Fibroblast of skin of back (primary cell): ENCODE measurements at regions not wholly inside any gene's neighbourhood (a gene's known extent, or its start where the extent isn't known, plus 50 kb on each side); places are given as distances from the start of the nearest gene placed in this dataset.

Experiments used
- DNase-seq: peaks from one replicate; pipeline ENCODE4 v3.0.0-alpha.2; 2013

DNA sequence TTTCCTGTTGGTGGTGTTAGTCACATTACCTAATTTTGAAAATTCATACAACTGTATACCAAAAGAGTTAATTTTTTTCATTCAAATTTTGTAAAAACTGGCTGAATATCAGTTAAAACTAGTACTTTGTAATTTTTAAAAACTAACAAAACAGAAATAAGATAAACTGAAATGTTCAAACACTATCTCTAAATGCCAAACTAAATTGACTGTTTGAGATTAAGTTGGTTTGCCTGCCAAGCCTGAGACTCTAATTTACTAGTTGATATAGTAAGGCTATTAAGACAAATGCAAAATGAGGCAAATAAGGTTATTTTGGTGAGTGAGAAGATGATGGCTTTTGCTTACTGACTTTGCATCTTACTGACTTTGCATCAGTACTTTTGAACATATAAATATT lies 1134.9 kb upstream of the LRRN3 start:
- no peak for DNase-seq

DNA sequence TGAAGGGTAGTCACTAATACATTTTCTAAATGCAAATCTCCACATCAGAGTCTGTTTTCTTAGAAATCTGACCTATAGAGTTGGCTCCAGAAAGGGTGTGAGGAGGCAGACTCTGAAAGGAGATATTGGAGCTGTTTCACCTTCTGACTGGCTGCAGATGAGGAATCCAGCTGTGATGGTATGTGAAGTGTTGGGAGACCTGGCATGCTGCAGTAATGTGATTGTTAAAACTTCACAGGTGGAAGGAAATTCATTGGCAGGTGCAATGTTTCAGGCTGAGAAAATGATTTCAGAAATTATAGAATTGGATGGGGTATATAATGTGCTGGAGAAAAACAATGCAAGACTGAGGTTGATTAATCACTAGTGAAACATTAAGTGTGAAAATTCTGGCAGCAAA lies 1134.0 kb upstream of the LRRN3 start:
- DNase-seq: no peak

DNA sequence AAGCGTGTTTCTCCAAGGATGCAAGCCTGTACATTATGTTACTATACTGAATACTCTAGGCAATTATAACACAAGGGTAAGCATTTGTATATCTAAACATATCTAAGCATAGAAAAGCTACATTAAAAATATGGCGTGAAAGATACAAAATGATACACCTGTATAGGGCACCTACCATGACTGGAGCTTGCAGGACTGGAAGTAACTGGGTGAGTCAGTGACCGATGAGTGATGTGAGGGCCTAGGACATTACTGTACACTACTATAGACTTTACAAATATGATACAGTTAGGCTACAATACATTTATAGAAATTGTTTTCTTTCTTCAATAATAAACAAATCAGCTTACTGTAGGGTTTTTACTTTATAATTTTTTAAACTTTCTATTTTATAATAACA lies 1127.2 kb upstream of the LRRN3 start:
- no peak for DNase-seq

DNA sequence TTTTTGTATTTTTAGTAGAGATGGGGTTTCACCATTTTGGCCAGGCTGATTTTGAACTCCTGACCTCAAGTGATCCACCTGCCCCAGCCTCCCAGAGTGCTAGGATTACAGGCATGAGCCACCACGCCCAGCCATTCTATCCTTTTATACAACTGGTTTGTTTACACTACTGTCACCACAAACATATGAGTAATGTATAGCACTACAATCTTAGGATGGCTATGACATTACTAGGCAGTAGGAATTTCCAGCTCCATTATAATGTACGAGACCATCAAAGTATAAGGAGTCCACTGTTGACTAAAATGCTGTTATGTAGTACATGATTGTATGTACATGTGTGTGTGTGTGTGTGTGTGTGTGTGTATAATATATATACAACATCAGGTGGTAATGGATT lies 1126.1 kb upstream of the LRRN3 start:
- DNase-seq: peak; percentile 34

DNA sequence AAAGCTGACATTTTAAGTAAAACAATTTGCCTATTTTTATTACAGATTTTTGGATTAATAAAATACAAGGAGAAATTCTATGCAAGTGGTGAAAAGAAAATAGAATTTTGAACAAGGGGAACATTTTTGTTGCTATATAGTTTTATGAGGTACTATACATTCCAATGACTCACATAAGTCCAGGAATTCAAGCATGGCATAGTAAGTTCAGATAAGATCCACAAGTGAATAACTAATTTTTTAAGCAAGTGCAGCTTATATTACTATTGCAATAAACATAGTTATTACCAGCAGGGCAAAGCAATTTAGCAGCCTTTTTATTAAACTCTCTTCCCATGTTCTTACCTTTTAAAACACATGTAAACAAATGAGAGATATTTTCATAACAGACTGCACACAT lies 1123.5 kb upstream of the LRRN3 start:
- DNase-seq: peak; percentile 40

DNA sequence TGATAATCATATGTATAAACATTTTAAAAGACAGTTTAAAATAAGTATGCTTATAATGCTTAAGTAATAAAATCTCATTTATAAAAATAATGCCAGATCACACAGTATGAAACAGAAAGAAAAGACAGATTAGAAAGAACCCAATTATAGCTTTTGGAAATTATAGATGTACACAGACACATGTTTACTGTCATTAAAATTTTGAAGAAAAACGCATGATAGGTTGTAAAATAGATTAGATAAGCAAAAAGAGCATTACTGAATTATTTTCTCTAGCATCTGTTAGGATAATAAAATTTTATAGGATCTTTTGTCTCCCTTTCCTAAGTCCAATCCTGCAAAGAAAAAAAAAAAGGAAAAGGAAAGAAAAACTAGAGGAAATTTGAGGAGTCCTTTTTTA lies 1107.3 kb upstream of the LRRN3 start:
- no peak for DNase-seq

DNA sequence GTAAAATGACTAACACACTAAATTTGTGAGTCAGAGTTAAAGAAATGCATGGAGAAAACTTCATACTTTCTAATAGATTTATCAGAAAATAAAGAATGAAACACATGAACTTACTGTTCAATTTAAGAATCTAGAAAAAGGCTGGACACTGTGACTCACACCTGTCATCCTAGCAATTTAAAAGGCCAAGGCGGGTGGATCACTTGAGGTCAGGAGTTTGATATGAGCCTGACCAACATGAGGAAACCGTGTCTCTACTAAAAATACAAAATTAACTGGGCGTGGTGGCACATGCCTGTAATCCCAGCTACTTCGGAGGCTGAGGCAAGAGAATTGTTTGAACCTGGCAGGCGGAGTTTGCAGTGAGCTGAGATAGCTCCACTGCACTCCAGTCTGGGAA lies 1106.2 kb upstream of the LRRN3 start:
- peak; percentile 27 for DNase-seq

DNA sequence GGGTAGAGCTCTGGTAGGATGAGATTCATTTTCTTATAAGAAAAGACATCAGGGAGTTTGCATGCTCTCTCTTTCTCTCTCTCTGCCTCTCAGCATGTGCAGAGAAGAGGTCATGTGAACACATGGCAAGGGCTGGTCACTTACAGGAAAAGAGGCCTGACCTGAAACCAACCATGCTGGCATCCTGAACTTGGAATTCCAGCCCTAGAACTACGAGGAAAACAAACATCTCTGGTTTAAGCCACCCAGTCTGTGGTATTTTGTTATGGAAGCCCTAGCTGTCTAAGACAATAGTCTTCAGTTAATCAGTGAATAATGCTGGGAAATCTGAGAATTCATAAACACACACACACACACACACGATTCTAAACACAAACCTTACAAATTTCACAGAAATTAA lies 1104.2 kb upstream of the LRRN3 start:
- DNase-seq: peak; percentile 9

DNA sequence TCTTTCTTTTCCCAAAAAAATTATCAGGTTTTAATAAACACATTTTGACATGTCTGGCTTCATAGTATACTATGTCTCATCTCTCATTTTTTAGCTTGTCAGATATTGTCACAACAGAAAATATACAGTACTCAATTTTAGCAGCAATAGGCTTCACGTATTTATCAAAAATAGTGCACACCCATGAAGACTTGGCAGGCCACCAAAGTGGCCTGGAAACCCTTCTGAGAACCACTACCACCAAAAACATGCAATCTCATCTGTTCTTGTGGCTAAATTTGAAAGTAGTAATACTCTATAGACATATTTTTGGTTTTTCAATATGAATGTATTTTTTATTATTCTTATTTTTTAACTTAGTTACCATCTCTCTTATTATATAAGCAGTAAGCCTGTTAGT lies 1094.5 kb upstream of the LRRN3 start:
- no peak for DNase-seq

DNA sequence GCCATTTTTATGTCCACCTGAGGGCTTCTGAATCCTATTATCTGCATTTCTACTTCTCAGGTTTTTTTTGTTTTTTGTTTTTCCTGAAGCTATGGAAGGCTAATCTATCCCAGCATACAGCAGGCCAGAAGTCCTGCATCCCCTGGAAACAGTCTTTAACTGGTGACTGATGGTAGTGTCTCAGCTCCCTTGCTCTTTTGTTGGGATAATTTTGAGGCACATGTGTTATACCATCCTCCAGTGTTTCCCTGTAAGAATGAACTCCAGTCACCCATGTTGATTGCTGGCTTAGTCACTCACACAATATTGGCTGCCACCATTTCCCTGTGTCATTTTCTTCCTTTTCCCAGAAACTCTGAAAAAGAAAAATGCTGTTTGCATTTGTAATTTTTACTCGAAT lies 1094.0 kb upstream of the LRRN3 start:
- DNase-seq: no peak

DNA sequence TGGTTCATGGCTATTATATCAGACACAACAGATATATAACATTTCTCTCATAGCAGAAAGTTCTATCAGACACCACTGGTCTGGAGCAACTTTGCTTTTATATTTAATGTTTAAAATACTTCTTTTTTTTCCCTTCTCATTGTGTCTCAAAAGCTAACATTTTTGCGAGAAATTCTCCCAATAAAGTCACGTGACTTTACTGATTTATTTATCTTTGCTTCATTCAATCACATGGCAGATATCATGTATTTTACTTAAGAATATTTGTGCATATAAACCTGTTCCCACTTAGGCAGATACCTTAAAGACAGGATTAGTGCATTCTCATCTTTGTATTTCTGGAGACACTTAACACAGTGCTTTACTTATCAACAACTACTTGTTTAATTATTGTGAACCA lies 1093.1 kb upstream of the LRRN3 start:
- DNase-seq: no peak

DNA sequence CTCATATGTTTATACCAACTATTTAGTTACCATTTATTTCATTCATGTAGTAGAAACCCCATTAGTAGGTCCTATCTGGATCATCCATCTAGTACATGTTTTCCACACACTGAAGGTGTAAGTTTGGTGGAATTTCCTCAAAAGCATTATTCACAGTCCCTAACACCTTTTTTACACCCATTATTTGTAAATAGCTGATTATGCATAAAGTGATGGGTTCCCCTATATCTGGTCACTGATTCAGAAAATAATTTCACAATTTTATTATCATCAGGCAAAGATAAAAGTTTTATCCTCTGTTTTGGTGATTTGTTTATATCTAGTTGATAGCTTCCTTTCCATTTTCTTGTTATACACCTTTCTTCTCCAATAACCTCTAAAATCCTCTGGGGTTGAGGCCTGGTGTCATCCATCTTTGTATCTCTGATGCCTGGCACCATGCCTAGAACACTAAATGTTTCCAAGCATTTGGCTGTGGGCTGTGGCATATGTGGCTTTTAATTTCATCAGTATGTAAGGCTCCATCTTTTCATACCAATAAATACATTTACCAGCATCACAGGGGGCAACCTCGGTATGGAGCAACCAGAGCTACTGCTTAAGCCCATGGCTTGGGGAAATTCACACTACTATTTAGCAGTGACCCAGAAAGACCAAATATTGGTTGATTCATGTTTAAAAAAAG lies 1089.5 kb upstream of the LRRN3 start:
- peak; percentile 4 for DNase-seq

DNA sequence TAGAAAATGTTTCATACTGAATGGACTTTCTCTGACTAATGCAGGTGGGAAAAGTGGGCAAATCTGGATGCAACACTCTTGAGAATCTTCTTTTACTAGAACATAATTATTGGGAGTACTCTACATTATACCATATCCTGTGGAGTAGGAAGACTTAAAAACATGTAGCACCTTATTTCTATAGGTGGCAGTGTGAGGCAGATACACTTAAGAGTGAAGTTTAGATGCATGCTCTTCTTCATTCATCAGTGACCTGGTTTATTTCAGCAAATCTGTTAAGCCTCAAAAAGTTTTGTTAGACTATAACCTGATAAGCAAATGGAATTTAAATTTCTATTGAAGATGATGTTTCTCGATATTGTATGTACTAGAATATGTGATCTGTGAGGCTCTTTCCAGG lies 1087.1 kb upstream of the LRRN3 start:
- no peak for DNase-seq

DNA sequence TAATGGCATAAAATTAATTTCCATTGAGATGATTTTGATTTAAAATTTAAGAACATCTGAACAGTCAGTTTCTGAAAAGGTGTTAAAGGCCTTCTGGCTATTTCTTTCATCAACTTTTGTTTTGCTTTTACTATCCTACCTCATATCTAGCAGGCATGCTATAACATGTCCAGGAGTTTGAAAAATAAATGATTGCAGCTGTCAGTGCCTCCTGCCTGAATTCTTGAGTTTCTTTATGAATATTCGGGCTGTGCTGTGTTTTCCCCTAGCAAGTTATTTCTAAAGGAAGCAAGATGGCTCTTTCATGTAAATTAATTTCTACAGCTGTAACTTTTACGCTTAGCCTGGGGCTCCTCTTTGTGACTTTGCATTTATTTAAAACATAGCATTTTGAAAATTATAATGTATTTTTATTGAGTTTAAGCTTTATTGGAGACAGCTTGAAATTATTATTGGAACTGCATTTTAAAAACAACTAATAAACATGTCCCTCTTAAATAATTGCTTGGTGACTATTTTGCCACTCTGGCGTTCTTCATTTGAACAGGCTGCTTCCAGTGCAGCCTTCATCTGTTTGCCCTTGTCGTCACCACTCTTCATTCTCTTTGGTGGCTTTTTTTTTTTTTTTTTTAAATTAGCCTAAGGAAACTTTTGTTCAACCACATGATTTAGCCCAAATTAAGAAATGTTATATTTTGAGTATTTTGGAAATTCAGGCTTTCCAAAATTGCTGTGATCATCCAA lies 1083.4 kb upstream of the LRRN3 start:
- no peak for DNase-seq

DNA sequence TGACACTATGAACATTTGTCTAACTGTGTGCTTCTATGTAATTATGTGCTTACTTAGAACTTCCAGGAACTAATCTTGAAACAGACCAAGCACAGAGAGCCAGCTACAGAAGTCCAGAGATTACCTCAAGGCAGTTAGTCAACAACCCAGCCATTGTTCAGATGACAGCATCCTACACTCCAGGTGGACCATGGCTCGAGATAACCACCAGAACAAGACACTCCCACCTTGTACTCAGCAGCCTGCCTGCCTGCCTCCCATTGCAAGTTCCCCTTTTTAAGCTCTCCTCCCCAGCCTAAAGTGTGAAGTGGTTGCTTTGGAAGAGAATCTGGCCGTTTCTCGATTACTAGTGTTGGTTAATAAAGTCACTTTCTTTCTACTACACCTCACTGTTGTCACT lies 1080.6 kb upstream of the LRRN3 start:
- no peak for DNase-seq

DNA sequence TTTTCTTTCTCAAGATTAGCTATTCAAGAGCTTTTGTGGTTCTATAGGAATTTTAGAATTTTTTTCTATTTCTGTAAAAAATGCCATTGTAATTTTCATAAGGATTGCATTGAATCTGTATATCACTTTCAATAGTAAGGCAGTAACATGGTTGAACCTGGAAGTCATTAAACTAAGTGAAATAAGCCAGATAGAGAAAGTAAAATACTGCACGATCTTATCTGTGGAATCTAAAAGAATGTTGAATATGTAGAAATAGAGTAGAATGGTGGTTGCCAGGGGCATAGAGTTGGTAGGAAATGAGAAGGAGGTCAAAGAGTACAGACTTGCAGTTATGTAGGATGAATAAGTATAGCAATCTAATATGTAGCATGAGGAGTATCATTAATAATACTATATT lies 1073.5 kb upstream of the LRRN3 start:
- DNase-seq: peak; percentile 4

DNA sequence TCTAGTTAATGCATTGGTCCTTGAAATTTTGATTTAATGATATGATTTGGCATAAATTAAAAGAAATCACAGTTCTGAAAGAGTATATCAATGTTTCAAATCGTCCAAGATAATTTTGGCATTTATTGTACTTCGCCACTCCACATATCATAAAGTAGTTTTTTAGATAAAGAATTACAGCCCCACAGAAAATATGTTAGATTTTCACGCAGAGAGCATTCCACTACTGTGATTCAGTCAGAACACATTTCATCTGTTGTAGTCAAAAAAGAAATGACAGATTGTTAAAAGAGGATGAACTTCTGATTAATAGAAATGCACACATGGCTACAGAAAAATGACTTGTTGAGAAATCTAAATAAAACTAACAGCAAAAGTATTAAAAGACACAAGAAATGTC lies 1063.5 kb upstream of the LRRN3 start:
- peak; percentile 42 for DNase-seq

DNA sequence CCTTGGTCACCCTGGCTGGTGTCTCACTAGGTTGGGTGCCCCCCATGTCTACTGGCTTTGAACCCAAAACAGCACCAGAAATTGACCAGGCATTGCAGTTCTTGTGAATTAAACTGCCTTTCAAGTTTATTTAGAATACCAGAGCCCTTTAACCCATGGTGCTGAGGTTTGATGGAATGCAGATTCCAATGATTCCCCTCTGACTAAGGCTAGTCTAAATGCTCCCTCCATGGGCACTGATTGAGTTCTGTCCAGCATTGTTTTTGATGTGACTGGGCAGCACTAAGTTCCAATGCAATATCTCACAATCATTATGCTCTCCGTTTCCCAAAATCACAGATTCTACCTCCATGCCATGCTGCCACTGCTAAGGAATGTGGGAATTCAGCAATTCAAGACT lies 1047.4 kb upstream of the LRRN3 start:
- DNase-seq: peak; percentile 74

DNA sequence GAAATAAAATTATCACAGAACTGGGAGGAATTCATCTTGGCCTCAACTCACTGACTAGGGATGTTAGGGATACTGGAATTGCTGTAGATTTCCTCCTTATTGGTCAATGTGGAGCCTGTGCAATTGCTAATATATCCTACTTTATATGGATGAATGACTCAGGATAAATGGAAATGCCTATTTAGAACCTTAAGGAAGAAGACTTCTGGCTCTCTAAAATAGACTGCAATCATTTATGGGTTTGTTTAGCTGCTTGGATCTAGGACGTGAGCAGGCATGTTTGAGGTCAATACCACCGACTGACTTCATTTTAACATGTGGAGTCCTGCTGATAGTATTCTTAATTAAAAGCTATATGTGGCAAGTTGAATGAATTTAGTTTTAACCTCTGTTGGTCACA lies 1040.1 kb upstream of the LRRN3 start:
- DNase-seq: no peak

DNA sequence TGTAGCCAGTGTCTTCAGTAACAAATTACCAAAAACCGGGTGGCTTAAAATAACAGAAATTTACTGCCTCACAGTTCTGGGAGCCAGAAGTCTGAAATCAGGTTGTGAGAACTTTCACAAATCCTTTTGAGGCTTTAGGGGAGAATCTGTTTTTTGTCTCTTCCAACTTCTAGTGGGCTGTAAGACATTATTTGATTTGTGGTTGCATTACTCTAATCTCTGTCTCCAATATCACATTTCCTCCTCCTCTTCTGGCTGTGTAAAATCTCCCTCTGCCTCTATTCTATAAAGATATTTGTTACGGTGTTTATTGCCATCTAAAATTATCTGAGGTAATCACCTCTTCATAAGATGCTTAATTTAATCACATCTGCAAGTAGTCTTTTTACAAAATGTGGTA lies 1039.6 kb upstream of the LRRN3 start:
- DNase-seq: no peak

DNA sequence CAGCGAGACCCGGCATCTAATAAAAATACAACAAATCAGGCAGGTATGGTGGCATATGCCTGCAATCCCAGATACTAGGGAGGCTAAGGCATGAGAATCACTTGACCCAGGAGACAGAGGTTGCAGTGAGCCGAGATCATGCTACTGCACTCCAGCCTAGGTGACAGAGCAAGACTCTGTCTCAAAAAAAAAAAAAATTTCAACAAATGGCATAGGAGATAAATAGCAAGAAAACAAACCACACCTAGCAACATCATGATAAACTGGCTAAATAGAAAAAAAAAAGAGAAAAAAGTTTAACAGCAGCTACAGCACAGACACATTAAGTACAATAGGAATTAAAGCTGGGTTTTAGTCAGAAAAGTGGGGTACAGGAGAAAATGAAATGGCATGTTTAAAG lies 1034.6 kb upstream of the LRRN3 start:
- DNase-seq: no peak

DNA sequence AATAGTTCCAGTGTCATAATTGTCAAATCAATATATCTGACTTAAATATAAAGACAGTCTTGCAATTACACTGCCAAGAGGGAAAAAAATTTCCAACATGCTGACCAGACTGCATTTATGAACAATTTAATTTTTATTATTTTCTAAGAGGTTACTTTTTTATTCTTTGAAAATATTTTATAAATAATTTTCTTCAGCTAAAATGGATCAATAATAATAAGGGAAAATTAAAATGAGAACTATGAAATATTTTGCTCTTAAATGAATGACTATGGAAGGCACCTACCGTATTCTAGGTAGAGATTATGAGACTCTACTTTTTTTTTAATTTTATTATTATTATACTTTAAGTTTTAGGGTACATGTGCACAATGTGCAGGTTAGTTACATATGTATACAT lies 1032.5 kb upstream of the LRRN3 start:
- DNase-seq: no peak

DNA sequence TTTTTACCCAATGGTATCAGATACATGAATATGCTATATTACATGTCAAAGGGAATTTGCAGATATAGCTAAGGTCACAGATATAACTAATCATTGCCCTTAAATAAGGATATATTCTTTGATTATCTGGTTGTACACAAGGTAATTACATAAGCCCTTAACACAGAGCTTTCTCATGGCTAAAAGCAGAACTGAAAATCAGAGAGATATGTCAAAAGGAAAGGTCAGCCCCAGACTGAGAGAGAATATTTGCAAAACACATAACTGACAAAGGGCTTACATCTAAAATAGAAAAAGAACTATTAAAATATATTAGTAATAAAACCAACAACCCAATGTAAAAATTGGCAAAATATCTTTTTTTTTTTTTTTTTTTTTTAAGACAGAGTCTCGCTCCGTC lies 1029.5 kb upstream of the LRRN3 start:
- DNase-seq: no peak

DNA sequence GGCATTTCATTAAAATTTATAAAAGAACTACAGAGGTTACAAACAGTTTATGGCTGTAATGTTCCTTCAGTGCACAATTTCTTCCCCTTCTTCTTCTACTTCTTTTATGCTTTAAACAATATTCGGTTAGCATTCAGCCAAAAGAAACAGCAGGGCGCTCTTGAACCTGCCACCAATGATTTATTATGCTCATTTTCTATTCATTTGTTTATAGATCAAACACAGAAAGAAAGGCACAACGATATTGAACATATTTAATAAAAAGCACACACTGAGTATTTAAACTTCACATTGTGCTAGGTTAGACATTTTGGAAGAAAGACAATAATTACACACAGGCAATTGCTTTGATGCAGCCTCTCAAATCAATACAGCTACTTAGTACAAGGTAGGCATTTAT lies 1025.8 kb upstream of the LRRN3 start:
- DNase-seq: no peak

DNA sequence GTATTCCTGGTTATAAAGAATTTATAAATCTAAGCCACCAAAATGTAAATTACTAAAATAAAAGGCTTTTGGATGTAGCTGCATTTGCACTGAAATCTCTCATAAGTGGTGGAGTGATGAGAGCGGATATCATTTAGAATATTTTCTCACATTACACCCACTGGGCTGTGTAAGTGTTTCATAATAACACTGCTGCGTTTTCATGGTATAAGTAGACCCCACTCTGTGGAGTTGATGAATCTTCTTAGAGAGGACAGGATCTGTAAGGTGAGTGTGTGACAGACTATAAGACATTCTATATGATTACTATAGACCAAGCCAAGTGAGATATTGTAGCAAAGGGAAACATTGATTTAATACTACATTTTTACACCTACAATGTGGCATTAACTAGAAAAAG lies 1024.1 kb upstream of the LRRN3 start:
- DNase-seq: no peak
